H9 (cell line): ENCODE measurements at regions not wholly inside any gene's neighbourhood (a gene's known extent, or its start where the extent isn't known, plus 50 kb on each side); places are given as distances from the start of the nearest gene placed in this dataset.

Experiments
- DNase-seq: peaks from one replicate; pipeline ENCODE4 v3.0.0-alpha.2; 2017
- H2AFZ ChIP-seq: one replicate; pipeline ENCODE4 v1.6.1; 2013; ENCODE audit warnings: mild to moderate bottlenecking, low read length, control low read depth, moderate library complexity
- H2AK5ac ChIP-seq: 2 replicates; pipeline ENCODE4 v1.6.1; 2013; ENCODE audit warnings: low read length, control low read depth, mixed read lengths; ENCODE audit not compliant: insufficient read length
- H2BK120ac ChIP-seq: one replicate; pipeline ENCODE4 v1.6.1; 2013; ENCODE audit warnings: low read depth, mild to moderate bottlenecking, low read length, control low read depth, inconsistent platforms; ENCODE audit not compliant: poor library complexity, severe bottlenecking
- H2BK12ac ChIP-seq: 2 replicates; pipeline ENCODE4 v1.6.1; 2013; ENCODE audit warnings: low read length, control low read depth, mixed read lengths, low read depth; ENCODE audit not compliant: insufficient read length
- H2BK15ac ChIP-seq: 2 replicates; pipeline ENCODE4 v1.6.1; 2013; ENCODE audit warnings: low read depth, low read length, control low read depth
- H2BK20ac ChIP-seq: one replicate; pipeline ENCODE4 v1.6.1; 2013; ENCODE audit warnings: low read depth, mild to moderate bottlenecking, low read length, control low read depth, inconsistent platforms; ENCODE audit not compliant: poor library complexity, severe bottlenecking
- H2BK5ac ChIP-seq: 2 replicates; pipeline ENCODE4 v1.6.1; 2013; ENCODE audit warnings: low read length, control low read depth, mixed read lengths; ENCODE audit not compliant: insufficient read length
- H3K14ac ChIP-seq: 2 replicates; pipeline ENCODE4 v1.6.1; 2013; ENCODE audit warnings: low read length, control low read depth; ENCODE audit not compliant: insufficient read depth
- H3K18ac ChIP-seq: 2 replicates; pipeline ENCODE4 v1.6.1; 2013; ENCODE audit warnings: low read depth, mild to moderate bottlenecking, mixed read lengths, low read length, control low read depth; ENCODE audit not compliant: insufficient read length
- H3K23ac ChIP-seq: 2 replicates; pipeline ENCODE4 v1.6.1; 2013; ENCODE audit warnings: low read length, control low read depth, mixed read lengths, low read depth; ENCODE audit not compliant: insufficient read length
- H3K23me2 ChIP-seq: 2 replicates; pipeline ENCODE4 v1.6.1; 2013; ENCODE audit warnings: low read depth, mild to moderate bottlenecking, mixed read lengths, low read length, control low read depth; ENCODE audit not compliant: insufficient read length, poor library complexity, severe bottlenecking
- H3K27ac ChIP-seq: 2 replicates; pipeline ENCODE4 v1.5.1; 2013; ENCODE audit warnings: low read length, control low read depth, mixed read lengths, low read depth; ENCODE audit not compliant: insufficient read length
- H3K27me3 ChIP-seq: 2 replicates; pipeline ENCODE4 v1.6.1; 2013; ENCODE audit warnings: low read length, control low read depth, inconsistent platforms; ENCODE audit not compliant: insufficient read depth
- H3K4ac ChIP-seq: 2 replicates; pipeline ENCODE4 v1.6.1; 2013; ENCODE audit warnings: low read depth, mild to moderate bottlenecking, control low read depth, inconsistent platforms, low read length, moderate library complexity
- H3K4me1 ChIP-seq: 2 replicates; pipeline ENCODE4 v1.6.1; 2013; ENCODE audit warnings: low read length, control low read depth, inconsistent platforms; ENCODE audit not compliant: insufficient read depth
- H3K4me2 ChIP-seq: 2 replicates; pipeline ENCODE4 v1.6.1; 2013; ENCODE audit warnings: low read length, control low read depth, mixed read lengths; ENCODE audit not compliant: insufficient read length, insufficient read depth
- H3K56ac ChIP-seq: 2 replicates; pipeline ENCODE4 v1.6.1; 2013; ENCODE audit warnings: low read depth, mild to moderate bottlenecking, mixed read lengths, low read length, control low read depth; ENCODE audit not compliant: insufficient read length
- H3K79me1 ChIP-seq: 2 replicates; pipeline ENCODE4 v1.6.1; 2013; ENCODE audit warnings: low read depth, mild to moderate bottlenecking, moderate library complexity, low read length, control low read depth, inconsistent platforms; ENCODE audit not compliant: insufficient read depth, poor library complexity, severe bottlenecking
- H3K79me2 ChIP-seq: 2 replicates; pipeline ENCODE4 v1.6.1; 2013; ENCODE audit warnings: low read length, control low read depth, inconsistent platforms; ENCODE audit not compliant: insufficient read depth
- H3K9ac ChIP-seq: 2 replicates; pipeline ENCODE4 v1.6.1; 2013; ENCODE audit warnings: low read length, control low read depth, mixed read lengths; ENCODE audit not compliant: insufficient read length; ENCODE audit errors: extremely low read depth
- H3K9me3 ChIP-seq: one replicate; pipeline ENCODE4 v1.6.1; 2013; ENCODE audit warnings: low read depth, low read length, inconsistent platforms; ENCODE audit not compliant: control insufficient read depth
- H3T11ph ChIP-seq: one replicate; pipeline ENCODE4 v1.6.1; 2013; ENCODE audit warnings: mild to moderate bottlenecking, low read length, control low read depth, inconsistent platforms
- H4K20me1 ChIP-seq: one replicate; pipeline ENCODE4 v1.6.1; 2013; ENCODE audit not compliant: control insufficient read depth, insufficient read length, insufficient read depth
- H4K5ac ChIP-seq: 2 replicates; pipeline ENCODE4 v1.6.1; 2013; ENCODE audit warnings: low read depth, mild to moderate bottlenecking, mixed read lengths, low read length, control low read depth; ENCODE audit not compliant: insufficient read length
- H4K8ac ChIP-seq: replicated peaks from 2 replicates; pipeline ENCODE4 v1.6.1; 2013; ENCODE audit warnings: low read length, control low read depth, mixed read lengths, low read depth; ENCODE audit not compliant: insufficient read length
- H4K91ac ChIP-seq: 2 replicates; pipeline ENCODE4 v1.6.1; 2013; ENCODE audit warnings: low read depth, mild to moderate bottlenecking, moderate library complexity, mixed read lengths, low read length, control low read depth; ENCODE audit not compliant: insufficient read length
- H3K27ac Mint-ChIP-seq, 3 experiments: 2 replicates in 2 of 3; 3 replicates in 1 of 3; pipeline ENCODE4 v1.8.0; 2020 to 2021; ENCODE audit warnings: mixed read lengths in 3 of 3, mild to moderate bottlenecking in 1 of 3, moderate library complexity in 1 of 3
- H3K27me3 Mint-ChIP-seq: 2 replicates; pipeline ENCODE4 v1.8.0; 2021; ENCODE audit warnings: low read depth, mild to moderate bottlenecking, moderate library complexity, mixed read lengths
- H3K36me3 Mint-ChIP-seq, 3 experiments: 2 replicates in 2 of 3; 3 replicates in 1 of 3; pipeline ENCODE4 v1.8.0; 2020 to 2021; ENCODE audit warnings: low read depth in 3 of 3, mixed read lengths in 3 of 3; ENCODE audit not compliant: insufficient read depth in 1 of 3
- H3K4me1 Mint-ChIP-seq, 2 experiments: 2 replicates each; pipeline ENCODE4 v1.8.0; 2020; ENCODE audit warnings: mixed read lengths in 2 of 2
- H3K4me3 Mint-ChIP-seq, 2 experiments: 2 replicates in 1 of 2; 3 replicates in 1 of 2; pipeline ENCODE4 v1.8.0; 2020 to 2021; ENCODE audit warnings: mild to moderate bottlenecking in 2 of 2, mixed read lengths in 2 of 2, moderate library complexity in 1 of 2
- H3K9me3 Mint-ChIP-seq, 2 experiments: 2 replicates in 1 of 2; 3 replicates in 1 of 2; pipeline ENCODE4 v1.8.0; 2020; ENCODE audit warnings: mild to moderate bottlenecking in 2 of 2, mixed read lengths in 2 of 2, moderate library complexity in 1 of 2
- WGBS: extraction: QIAGEN DNeasy Blood & Tissue Kit; methylation state at CpG from one replicate; pipeline ENCODE4 v1.1.7; 2013; ENCODE audit warnings: missing lambda C conversion rate, low lambda C conversion rate, mixed read lengths; ENCODE audit not compliant: insufficient read length; ENCODE audit errors: extremely low coverage; 5-methylcytosine and 5-hydroxymethylcytosine counted together
- TF ChIP-seq, protein P1 (sequence below): fragments of 200-600 bp; sonication (generic); conservative IDR thresholded peaks from 3 replicates; pipeline ENCODE4 v1.8.0; 2021; ENCODE audit warnings: antibody characterized with exemption, mild to moderate bottlenecking

DNA sequence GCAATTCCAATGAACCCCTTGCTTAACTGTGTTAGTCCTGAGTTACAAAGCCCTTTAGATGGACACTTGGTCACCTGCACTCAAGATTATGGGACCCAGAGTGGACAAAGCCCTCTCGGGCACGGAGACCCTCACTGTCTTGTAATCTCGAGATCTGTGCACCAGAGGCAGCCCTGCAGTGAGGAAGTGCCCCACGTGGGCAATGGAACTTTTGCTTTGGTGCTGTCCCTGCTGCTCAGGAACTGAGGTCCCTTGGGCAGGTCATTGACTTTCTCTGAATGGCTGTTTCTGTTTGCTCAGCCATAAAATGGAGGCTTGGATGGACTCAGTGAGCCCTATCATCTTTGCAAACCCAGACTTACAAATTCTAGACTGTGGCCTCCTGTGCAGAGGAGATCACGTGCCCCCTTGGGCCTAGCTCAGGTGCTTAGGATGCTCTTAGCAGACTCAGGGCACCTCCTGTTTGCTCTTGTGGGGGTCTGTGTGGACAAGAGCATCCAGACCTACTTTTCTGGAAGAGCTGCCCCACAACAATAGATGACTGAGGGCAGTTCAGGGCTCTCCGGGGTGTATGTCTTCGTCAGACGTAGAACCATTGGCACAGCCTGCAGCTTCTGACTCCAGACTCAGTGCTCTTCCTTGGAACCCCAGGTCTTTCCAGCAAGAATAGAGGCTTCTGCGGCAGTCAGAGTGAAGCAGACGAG is 94.5 kb upstream of the HS6ST1 start:
- Histone ChIP-seq H3K23me2 (no peaks in the 10 kb centered on the region), H3K9ac (no peak overlapping the region), H3K4ac (no peak overlapping the region), H3K79me1 (no peaks in the 10 kb centered on the region), H3K56ac (no peak overlapping the region), H4K20me1 (no peaks in the 10 kb centered on the region), H3K79me2 (no peaks in the 10 kb centered on the region), H3K9me3 (no peaks in the 10 kb centered on the region), H4K8ac (no peak overlapping the region), H3K27me3 (no peaks in the 10 kb centered on the region), H2AK5ac (no peak overlapping the region), H3K4me2 (no peak overlapping the region), H4K91ac (no peak overlapping the region), H2BK15ac (no peak overlapping the region), H3K18ac (no peak overlapping the region), H3T11ph (no peak overlapping the region), H2BK12ac (no peak overlapping the region), H3K23ac (no peak overlapping the region), H2AFZ (no peak overlapping the region), H3K4me1 (no peaks in the 10 kb centered on the region; the same call in 1 of the 2 replicates), H2BK120ac (no peak overlapping the region), H3K14ac (no peak overlapping the region), H2BK5ac (no peak overlapping the region), H3K27ac (no peak overlapping the region), H2BK20ac (no peak overlapping the region), H4K5ac (no peak overlapping the region)
- peaks cover 17 to 22% of the 10 kb centered on the region in 2 experiments for H3K4me1 Mint-ChIP-seq
- no peak overlapping the region for H3K4me3 Mint-ChIP-seq
- DNase-seq = peak; percentile 17
- H3K36me3 Mint-ChIP-seq = peaks cover 0 to 4% (median 0%) of the 10 kb centered on the region in 3 experiments; a peak in 3 of 7 replicates
- H3K27ac Mint-ChIP-seq = no peak overlapping the region
- TF ChIP-seq, protein P1, sequence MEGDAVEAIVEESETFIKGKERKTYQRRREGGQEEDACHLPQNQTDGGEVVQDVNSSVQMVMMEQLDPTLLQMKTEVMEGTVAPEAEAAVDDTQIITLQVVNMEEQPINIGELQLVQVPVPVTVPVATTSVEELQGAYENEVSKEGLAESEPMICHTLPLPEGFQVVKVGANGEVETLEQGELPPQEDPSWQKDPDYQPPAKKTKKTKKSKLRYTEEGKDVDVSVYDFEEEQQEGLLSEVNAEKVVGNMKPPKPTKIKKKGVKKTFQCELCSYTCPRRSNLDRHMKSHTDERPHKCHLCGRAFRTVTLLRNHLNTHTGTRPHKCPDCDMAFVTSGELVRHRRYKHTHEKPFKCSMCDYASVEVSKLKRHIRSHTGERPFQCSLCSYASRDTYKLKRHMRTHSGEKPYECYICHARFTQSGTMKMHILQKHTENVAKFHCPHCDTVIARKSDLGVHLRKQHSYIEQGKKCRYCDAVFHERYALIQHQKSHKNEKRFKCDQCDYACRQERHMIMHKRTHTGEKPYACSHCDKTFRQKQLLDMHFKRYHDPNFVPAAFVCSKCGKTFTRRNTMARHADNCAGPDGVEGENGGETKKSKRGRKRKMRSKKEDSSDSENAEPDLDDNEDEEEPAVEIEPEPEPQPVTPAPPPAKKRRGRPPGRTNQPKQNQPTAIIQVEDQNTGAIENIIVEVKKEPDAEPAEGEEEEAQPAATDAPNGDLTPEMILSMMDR = no peak
- no CpG with 5 or more reads among the region's 10 CpGs for WGBS
- peaks cover 4% of the 10 kb centered on the region for H3K27me3 Mint-ChIP-seq
- H3K9me3 Mint-ChIP-seq = peaks cover 5 to 7% of the 10 kb centered on the region in 2 experiments; a peak in 4 of 5 replicates
